Memory B cell (primary cell): ENCODE measurements at regions not wholly inside any gene's neighbourhood (a gene's known extent, or its start where the extent isn't known, plus 50 kb on each side); places are given as distances from the start of the nearest gene placed in this dataset.
"Not testable (repeated sequence)": the region's sequence is repeated elsewhere in the genome, so short reads cannot be mapped to it uniquely, and the experiment has no call there.

Source experiments
- ATAC-seq: fragments of 150-1000 bp; cut with Tn5 transposase; 2 replicates; pipeline ENCODE4 v1.10.0; 2021; ENCODE audit warnings: low read depth, mild to moderate bottlenecking, moderate library complexity
- DNase-seq, 2 donors: peaks; one replicate each; pipeline ENCODE4 v3.0.0; 2022; ENCODE audit warnings: low spot score in 2 of 2
- H3K27ac Mint-ChIP-seq: one replicate; pipeline ENCODE4 v1.8.0; 2022; ENCODE audit warnings: mild to moderate bottlenecking, moderate library complexity, mixed read lengths
- H3K27me3 Mint-ChIP-seq: one replicate; pipeline ENCODE4 v1.8.0; 2022; ENCODE audit warnings: mixed read lengths
- H3K36me3 Mint-ChIP-seq: one replicate; pipeline ENCODE4 v1.8.0; 2022; ENCODE audit warnings: mild to moderate bottlenecking, mixed read lengths
- H3K4me1 Mint-ChIP-seq: one replicate; pipeline ENCODE4 v1.8.0; 2022; ENCODE audit warnings: mixed read lengths
- H3K4me3 Mint-ChIP-seq: one replicate; pipeline ENCODE4 v1.8.0; 2022; ENCODE audit warnings: mild to moderate bottlenecking, moderate library complexity, mixed read lengths
- H3K9me3 Mint-ChIP-seq: one replicate; pipeline ENCODE4 v1.8.0; 2022; ENCODE audit warnings: mixed read lengths

GRCh38 chr9:84502066-84502465, 161.5 kb upstream of the SLC28A3 start:
- H3K4me3 Mint-ChIP-seq: no peak overlapping the region
- DNase-seq: no peak
- no peaks in the 10 kb centered on the region for H3K36me3 Mint-ChIP-seq
- peaks cover 1% of the 10 kb centered on the region for H3K9me3 Mint-ChIP-seq
- H3K27ac Mint-ChIP-seq: no peak overlapping the region
- H3K4me1 Mint-ChIP-seq: no peaks in the 10 kb centered on the region
- H3K27me3 Mint-ChIP-seq: no peaks in the 10 kb centered on the region
- ATAC-seq: no peak

GRCh38 chr9:84504360-84504759, 163.8 kb upstream of the SLC28A3 start:
- H3K9me3 Mint-ChIP-seq: peaks cover 1% of the 10 kb centered on the region
- ATAC-seq: no peak
- no peaks in the 10 kb centered on the region for H3K36me3 Mint-ChIP-seq
- no peak overlapping the region for H3K27ac Mint-ChIP-seq
- H3K27me3 Mint-ChIP-seq: no peaks in the 10 kb centered on the region
- no peak for DNase-seq
- no peaks in the 10 kb centered on the region for H3K4me1 Mint-ChIP-seq
- no peak overlapping the region for H3K4me3 Mint-ChIP-seq

GRCh38 chr9:84511651-84512050, 157.9 kb upstream of the NTRK2 start:
- peaks cover 2% of the 10 kb centered on the region for H3K27me3 Mint-ChIP-seq
- no peaks in the 10 kb centered on the region for H3K4me1 Mint-ChIP-seq
- no peaks in the 10 kb centered on the region for H3K36me3 Mint-ChIP-seq
- ATAC-seq: no peak
- no peaks in the 10 kb centered on the region for H3K9me3 Mint-ChIP-seq
- H3K4me3 Mint-ChIP-seq: no peak overlapping the region
- no peak for DNase-seq
- H3K27ac Mint-ChIP-seq: no peak overlapping the region

GRCh38 chr9:84512493-84512892, 157.0 kb upstream of the NTRK2 start:
- ATAC-seq (no peak), DNase-seq (no peak)
- Mint-ChIP-seq H3K27me3 (peaks cover 2% of the 10 kb centered on the region), H3K4me3 (no peak overlapping the region), H3K27ac (no peak overlapping the region), H3K4me1 (no peaks in the 10 kb centered on the region), H3K36me3 (no peaks in the 10 kb centered on the region), H3K9me3 (no peaks in the 10 kb centered on the region)

GRCh38 chr9:84513473-84513872, 156.1 kb upstream of the NTRK2 start:
- ATAC-seq (no peak), DNase-seq (no peak)
- peaks cover 2% of the 10 kb centered on the region for H3K27me3 Mint-ChIP-seq
- H3K27ac Mint-ChIP-seq: no peak overlapping the region
- H3K9me3 Mint-ChIP-seq: peaks cover 3% of the 10 kb centered on the region
- no peak overlapping the region for H3K4me3 Mint-ChIP-seq
- no peaks in the 10 kb centered on the region for H3K36me3 Mint-ChIP-seq
- H3K4me1 Mint-ChIP-seq: no peaks in the 10 kb centered on the region

GRCh38 chr9:84513979-84514378, 155.6 kb upstream of the NTRK2 start:
- ATAC-seq (no peak), DNase-seq (no peak)
- Mint-ChIP-seq H3K9me3 (peaks cover 5% of the 10 kb centered on the region), H3K36me3 (no peaks in the 10 kb centered on the region), H3K27me3 (peaks cover 2% of the 10 kb centered on the region), H3K27ac (no peak overlapping the region), H3K4me1 (no peaks in the 10 kb centered on the region), H3K4me3 (no peak overlapping the region)

GRCh38 chr9:84514421-84514820, 155.1 kb upstream of the NTRK2 start:
- Mint-ChIP-seq H3K4me1 (no peaks in the 10 kb centered on the region), H3K27me3 (peaks cover 2% of the 10 kb centered on the region), H3K9me3 (peaks cover 5% of the 10 kb centered on the region), H3K4me3 (no peak overlapping the region), H3K36me3 (no peaks in the 10 kb centered on the region), H3K27ac (no peak overlapping the region)
- ATAC-seq (no peak), DNase-seq (no peak)

- H3K27ac Mint-ChIP-seq: no peak overlapping the region
- no peak for ATAC-seq
- no peaks in the 10 kb centered on the region for H3K4me1 Mint-ChIP-seq
- peaks cover 5% of the 10 kb centered on the region for H3K9me3 Mint-ChIP-seq
- no peaks in the 10 kb centered on the region for H3K36me3 Mint-ChIP-seq
- no peak overlapping the region for H3K4me3 Mint-ChIP-seq
- DNase-seq: no peak
- H3K27me3 Mint-ChIP-seq: peaks cover 2% of the 10 kb centered on the region
Measured at GRCh38 chr9:84517026-84517425, 152.5 kb upstream of the NTRK2 start.

- H3K9me3 Mint-ChIP-seq: peaks cover 7% of the 10 kb centered on the region
- ATAC-seq (no peak), DNase-seq (no peak)
- no peaks in the 10 kb centered on the region for H3K4me1 Mint-ChIP-seq
- H3K4me3 Mint-ChIP-seq: no peak overlapping the region
- no peak overlapping the region for H3K27ac Mint-ChIP-seq
- H3K27me3 Mint-ChIP-seq: no peaks in the 10 kb centered on the region
- no peaks in the 10 kb centered on the region for H3K36me3 Mint-ChIP-seq
Measured at GRCh38 chr9:84519413-84519812, 150.1 kb upstream of the NTRK2 start.

- Mint-ChIP-seq H3K27me3 (no peaks in the 10 kb centered on the region), H3K9me3 (peaks cover 7% of the 10 kb centered on the region), H3K36me3 (no peaks in the 10 kb centered on the region), H3K4me3 (no peak overlapping the region), H3K4me1 (no peaks in the 10 kb centered on the region), H3K27ac (no peak overlapping the region)
- DNase-seq (no peak), ATAC-seq (no peak)
Measured at GRCh38 chr9:84521208-84521607, 148.3 kb upstream of the NTRK2 start.

- not testable (repeated sequence) for ATAC-seq, H3K27me3 Mint-ChIP-seq, H3K36me3 Mint-ChIP-seq, DNase-seq, H3K9me3 Mint-ChIP-seq, H3K4me3 Mint-ChIP-seq, H3K4me1 Mint-ChIP-seq, H3K27ac Mint-ChIP-seq
Measured at GRCh38 chr9:84526211-84526610, 143.3 kb upstream of the NTRK2 start.

GRCh38 chr9:84527060-84527720, 142.3 kb upstream of the NTRK2 start:
- not testable (repeated sequence) for H3K27me3 Mint-ChIP-seq, H3K9me3 Mint-ChIP-seq, H3K27ac Mint-ChIP-seq, DNase-seq, H3K4me1 Mint-ChIP-seq, H3K4me3 Mint-ChIP-seq, H3K36me3 Mint-ChIP-seq, ATAC-seq

- not testable (repeated sequence) for DNase-seq, H3K4me3 Mint-ChIP-seq, ATAC-seq, H3K4me1 Mint-ChIP-seq, H3K36me3 Mint-ChIP-seq, H3K27me3 Mint-ChIP-seq, H3K27ac Mint-ChIP-seq
- peaks cover 15% of the 10 kb centered on the region for H3K9me3 Mint-ChIP-seq
Measured at GRCh38 chr9:84535973-84536372, 133.6 kb upstream of the NTRK2 start.

GRCh38 chr9:84538879-84539278, 130.7 kb upstream of the NTRK2 start:
- no peaks in the 10 kb centered on the region for H3K36me3 Mint-ChIP-seq
- no peaks in the 10 kb centered on the region for H3K4me1 Mint-ChIP-seq
- ATAC-seq (no peak), DNase-seq (no peak)
- H3K27me3 Mint-ChIP-seq: no peaks in the 10 kb centered on the region
- H3K4me3 Mint-ChIP-seq: no peak overlapping the region
- H3K27ac Mint-ChIP-seq: no peak overlapping the region
- H3K9me3 Mint-ChIP-seq: peaks cover 15% of the 10 kb centered on the region

GRCh38 chr9:84542554-84542953, 127.0 kb upstream of the NTRK2 start:
- H3K4me3 Mint-ChIP-seq: no peak overlapping the region
- DNase-seq (no peak), ATAC-seq (no peak)
- H3K9me3 Mint-ChIP-seq: peaks cover 5% of the 10 kb centered on the region
- no peaks in the 10 kb centered on the region for H3K36me3 Mint-ChIP-seq
- H3K27ac Mint-ChIP-seq: no peak overlapping the region
- H3K27me3 Mint-ChIP-seq: no peaks in the 10 kb centered on the region
- H3K4me1 Mint-ChIP-seq: no peaks in the 10 kb centered on the region
